Bone marrow (tissue), 2 donors: ENCODE measurements at regions not wholly inside any gene's neighbourhood (a gene's known extent, or its start where the extent isn't known, plus 50 kb on each side); places are given as distances from the start of the nearest gene placed in this dataset.
"Not testable (repeated sequence)": the region's sequence is repeated elsewhere in the genome, so short reads cannot be mapped to it uniquely, and the experiment has no call there.

Experiments
- DNase-seq, 2 donors: peaks; one replicate each; lab custom pipeline; 2025; lab: John Stamatoyannopoulos, UW

DNA sequence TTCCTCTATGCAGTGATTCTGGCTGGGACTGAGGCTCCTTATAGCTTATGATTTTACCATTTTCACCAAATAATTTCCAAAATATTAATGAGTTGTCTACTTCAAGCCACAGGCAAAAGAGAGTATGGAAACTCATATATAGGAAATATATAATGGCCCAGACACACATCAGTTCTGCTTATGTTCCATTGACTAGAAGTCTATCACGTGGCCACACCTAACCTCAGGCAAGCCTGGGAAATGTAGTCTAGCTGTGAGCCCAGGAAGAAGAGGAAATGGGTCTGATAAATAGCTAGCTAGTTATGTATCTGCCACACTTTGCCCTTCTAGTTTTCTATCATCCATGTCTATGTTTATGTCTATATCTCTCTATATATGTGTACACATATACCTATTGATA, 195.1 kb downstream of the OTOL1 start:
- DNase-seq = no peak

DNA sequence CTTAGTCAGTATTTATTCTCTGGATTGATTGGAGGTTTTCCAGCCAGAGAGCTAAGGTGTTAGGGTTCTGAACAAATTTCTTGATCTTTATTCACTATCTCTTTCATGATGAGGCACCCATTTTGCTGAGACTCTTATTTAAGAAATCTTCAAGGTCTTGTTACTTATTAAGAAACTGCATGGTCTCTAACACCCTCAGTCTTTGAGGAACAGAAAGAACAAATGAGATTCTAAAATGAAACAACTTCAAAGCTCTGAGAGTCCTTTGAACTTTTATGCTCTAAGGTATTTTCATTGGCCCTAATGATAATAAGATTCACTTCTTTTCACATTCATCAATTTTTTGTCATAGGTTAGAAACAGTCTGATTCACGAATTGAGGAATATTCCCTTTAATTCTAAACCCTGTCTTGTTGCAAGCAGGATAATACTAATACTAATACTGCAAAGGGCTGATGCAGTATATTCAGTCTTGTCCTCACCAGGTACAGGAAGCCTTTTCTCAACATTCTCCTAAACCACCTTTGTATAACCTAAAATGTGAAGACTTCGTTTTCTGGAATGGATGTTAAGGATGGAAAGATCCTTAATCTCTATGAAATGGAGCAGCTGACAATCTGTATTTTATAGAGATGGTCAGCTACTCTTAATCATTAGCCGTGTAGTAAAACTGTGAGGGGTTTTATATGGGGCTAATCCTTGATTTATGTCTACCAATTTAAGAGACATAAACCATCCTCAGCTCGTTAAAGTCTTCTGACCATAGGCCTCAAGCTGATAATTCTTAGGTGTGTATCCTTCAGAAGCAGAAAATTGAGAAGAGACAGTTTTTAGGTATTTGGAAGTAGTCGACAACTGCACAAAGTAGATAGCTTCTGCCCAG, 198.3 kb downstream of the OTOL1 start:
- no peak for DNase-seq

DNA sequence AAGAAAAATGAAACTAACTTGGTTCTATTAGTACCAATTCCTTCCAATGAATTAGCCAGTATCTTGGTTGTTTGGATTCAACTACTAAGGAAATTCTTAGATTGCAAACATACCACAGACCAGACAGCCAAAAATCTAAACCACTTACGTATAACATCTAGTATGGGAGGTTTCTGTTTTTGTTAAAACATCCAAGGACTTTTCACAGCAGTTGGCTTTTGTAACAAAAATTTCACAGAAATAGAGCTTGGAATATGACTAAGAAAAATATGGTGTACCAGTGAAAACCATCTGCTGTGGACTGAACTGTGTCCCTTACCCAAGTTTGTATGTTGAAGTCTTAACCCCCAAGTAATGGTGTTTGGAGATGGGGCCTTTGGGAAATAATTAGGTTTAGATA, 199.2 kb downstream of the OTOL1 start:
- DNase-seq = no peak

DNA sequence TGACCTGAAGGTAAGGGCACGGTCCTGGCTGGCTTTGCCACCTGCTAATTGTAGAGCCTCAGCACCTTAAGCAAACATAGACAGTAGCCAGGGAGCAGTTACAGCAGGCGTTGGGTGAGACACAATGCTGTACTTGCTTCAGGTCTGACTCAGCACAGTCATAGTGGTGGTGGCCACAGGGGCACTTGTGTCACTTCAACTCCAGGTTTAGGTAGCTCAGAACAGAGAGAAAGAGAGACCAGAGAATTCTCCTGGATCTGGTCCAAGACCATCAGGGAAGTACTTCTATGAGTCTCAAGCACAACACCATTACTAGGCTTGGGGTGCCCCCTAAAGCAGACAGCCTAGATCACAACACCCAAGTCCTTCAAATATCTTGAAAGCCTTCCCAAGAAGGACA, 204.4 kb downstream of the OTOL1 start:
- DNase-seq = peak in 1 of 2 donors; percentile 58

DNA sequence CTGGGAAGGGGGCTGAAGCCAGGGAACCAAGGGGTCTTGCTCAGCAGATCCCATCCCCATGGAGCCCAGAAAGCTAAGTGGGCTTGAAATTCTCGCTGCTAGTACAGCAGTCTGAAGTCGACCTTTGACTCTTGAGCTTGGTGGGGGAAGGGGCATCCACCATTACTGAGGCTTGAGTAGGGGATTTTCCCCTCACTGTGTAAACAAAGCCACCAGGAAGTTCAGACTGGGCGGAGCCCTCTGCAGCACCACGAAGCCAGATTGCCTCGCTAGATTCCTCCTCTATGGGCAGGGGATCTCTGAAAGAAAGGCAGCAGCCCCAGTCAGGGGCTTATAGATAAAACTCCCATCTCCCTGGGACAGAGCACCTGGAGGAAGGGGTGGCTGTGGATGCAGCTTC, 210.6 kb downstream of the OTOL1 start:
- DNase-seq = not testable (repeated sequence)

DNA sequence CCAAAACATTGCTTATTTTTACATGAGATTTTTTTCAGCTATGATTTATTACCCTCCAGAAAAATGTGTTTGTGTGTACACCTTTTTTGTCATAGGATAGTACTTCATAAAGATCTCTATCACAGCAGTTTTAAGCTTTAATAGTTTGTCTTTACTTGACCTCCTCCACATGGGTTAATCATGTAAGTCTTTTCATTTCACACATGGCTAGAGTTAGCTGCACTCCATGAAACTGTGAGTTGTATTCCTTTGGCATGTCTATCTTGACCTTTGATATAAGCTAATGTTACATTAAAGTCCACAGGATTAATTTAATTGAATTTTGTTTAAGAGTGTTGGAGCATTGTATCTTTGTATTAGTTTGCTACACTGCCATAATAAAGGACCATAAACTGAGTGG, 217.1 kb downstream of the OTOL1 start:
- no peak for DNase-seq

DNA sequence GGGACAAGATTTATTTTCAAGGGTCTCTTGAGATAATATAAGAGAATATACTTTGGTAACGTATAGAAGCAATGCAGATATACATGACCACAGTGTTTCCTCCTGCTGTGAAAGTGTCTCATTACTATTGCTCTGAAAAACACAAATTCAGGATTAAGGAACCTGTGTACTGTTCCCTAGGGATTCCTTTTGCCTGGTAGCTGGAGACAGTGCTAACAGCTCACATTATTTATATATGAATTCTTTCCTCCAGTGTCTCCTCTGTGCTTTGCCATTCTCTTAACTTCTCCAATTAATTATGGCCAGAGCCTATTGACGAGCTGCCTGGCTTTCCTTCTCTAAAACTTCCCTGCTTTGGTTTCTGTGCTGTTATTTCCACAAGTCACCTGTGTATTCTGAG, 235.4 kb downstream of the OTOL1 start:
- no peak for DNase-seq

DNA sequence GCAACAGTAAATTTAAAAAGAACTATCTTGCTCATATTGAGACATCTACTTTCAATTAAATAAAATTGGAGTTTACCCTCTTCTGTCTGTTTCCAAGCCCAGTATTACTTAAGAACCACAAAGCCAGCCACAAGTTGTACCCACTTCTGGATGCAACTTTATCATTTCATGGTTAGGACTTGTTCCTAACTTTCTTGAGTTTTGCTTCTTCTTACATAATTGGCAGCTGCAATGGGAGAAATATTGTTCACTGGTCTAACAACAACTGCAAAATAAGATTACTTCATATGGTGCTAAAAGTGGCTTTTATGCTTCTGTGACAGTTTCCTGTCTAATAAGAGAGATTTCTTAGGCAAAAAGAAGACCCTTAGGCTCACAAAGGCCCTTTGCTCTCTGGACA, 240.6 kb downstream of the OTOL1 start:
- DNase-seq = no peak

DNA sequence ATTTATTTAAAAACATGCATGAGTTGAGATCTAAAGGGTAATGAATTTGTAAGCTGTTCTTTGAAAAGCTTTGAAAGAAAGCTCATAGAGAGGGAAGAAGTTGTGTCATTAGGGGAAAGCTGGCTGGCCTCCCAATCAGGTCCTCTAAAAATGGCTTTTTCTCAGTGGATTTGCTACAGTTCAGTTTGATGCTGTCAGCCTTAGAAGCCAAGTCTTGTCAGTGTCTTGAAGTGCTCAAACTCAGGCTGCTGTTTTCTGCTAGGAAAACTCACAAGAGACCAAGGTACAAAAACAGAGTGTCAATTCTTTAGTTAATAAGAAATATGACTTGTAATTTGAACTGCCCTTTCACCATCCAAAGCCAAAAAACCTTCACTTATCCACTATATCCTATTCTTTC, 243.8 kb downstream of the OTOL1 start:
- DNase-seq = no peak

DNA sequence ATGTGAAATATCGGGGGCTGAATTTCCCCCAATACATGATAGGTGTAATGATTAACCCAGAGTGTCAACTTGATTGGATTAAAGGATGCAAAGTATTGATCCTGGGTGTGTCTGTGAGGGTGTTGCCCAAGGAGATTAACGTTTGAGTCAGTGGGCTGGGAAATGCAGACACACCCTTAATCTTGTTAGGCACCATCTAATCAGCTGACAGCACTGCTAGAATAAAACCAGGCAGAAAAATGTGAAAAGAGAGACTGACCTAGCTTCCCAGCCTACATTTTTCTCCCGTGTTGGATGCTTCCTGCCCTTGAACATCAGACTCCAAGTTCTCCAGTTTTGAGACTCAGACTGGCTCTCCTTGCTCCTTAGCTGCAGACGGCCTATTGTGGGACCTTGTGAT, 247.8 kb downstream of the OTOL1 start:
- no peak for DNase-seq

DNA sequence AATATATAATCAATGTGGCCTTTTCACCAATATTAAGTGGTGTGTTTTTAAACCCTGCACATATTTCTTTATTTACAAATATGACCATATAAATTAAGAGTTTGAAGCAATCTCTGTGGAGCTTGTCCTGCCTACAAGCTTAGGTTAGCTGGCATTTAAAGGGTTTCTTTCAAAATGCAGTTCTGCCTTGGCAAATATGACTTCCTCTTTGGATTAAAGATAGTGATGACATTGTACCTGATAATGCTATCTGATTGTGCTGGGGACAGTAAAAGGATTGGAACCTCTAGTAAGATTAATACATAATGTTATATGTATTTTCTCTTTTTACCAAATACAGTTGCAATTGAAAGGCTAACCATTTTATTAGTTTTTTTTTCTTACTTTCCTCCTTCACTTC, 249.1 kb downstream of the OTOL1 start:
- no peak for DNase-seq

DNA sequence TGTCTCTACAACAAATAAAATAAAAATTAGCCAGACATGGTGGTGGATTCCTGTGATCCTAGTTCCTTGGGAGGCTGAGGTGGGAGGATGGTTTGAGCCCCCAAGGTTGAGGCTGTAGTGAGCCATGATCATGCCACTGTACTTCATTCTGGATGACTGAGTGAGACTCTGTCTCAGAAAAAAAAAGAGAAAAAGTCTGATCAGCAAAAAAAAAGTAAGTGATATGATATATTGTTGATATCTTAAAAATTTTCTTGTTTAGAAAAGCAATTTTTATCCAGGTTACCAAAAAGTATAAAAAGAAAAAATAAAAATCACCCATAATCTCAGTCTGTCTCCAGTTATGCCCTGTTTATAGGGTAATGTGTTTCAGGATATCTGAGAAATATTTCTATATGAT, 251.4 kb downstream of the OTOL1 start:
- DNase-seq = no peak

DNA sequence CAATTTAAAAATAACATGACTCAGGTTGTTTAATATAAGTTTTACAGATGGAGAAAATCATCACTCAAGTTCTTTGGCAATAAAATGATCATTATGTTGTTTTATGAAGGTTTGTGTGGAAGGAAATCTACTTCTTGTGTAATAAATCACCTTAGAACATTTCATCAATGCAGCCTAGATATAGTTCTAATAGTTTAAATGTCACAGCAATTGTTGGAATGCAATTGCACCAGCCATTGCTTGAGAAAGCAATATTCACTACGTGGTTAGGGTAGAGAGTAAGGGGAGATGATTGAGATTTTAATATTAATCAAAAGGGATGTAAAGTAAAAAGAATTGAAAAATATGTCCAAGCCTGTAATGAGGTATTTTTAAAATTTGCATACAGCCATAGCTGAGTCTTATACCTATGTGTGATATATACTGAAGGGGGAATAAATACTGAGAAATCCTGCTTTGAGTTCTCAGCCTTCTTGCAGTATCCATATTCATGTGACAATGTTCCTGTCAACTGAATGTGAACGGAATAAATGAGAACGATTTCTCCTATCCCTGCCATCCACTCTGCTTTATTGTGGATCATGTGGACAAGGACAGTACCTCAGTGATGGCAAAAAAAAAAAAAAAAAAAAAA, 257.9 kb downstream of the OTOL1 start:
- no peak for DNase-seq

DNA sequence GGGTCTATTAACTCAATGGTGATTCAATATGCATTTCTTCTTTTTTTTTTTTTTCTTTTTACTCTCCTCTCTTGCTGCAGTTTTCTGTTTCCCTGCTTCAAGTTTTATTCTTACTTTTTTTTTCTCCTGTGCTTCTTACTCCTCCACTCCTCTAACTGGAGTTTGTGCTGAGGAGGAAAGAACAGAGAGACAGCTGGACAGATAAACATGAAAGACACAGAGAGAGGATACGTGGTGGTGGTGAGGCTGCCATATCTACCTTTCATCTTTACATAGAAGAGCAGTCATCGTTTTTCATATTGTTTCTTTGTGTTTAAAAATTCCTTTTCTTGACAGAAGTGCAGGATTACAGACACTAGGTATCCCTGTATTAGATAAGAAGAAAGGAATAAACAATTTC, 262.8 kb downstream of the OTOL1 start:
- DNase-seq = no peak

DNA sequence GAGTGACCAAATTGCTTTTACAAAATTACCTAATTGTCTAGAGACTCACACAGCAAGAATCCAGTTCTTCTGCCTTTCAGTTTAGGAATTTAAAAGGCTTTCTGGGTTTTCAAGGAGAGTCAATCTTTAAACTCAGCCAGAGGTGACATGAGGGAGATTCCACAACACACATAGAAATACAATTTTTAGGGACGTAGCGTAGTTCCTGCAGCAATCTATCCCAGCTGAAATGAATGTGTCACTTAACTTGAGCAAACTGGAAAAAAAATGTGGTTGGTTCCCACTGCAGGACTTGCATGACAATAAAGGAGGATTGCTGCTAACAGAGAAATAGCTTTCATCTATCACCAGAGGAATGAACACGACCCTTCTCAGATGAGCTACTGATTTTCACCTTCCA, 269.7 kb downstream of the OTOL1 start:
- no peak for DNase-seq

DNA sequence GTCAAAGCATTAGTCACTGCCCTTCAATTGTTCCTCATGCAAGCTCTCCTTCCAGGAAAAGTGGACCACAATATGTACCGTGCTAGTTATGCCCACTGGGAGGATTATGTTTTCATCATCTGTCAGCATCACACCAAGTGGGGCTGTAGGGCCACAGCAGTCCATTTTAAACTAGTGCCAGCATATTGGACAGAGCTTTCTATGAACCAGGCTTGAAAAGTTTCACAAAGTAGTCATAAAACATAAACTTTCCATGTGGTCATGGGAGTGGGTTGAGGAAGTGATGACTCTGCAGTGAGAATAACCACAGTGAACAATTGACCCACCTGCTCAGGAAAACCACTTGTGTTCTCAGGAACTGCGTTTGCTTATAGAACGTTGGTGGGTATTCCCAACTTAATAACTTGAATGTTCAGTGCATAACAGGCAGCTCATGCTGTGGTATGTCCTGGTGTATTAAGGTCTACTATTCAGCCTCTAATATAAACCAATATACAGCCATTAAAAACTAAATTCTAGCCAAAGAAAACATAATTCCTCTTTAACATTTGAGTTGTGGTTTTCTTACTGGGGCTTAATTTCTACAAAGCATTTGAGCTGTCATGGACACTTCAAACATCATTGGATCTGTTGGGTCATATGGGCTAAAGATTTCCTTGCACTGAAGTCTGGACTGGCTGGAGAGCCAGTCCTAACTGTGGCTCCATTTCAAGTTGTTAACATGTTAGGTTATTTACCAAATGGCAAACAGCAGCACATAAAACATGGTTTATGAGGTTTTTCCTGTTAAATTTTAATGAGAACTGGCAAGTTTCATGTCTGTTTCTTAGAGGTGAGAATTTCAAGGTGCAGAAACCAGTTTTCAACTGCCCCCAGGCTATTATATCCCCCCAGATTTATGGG, 274.1 kb downstream of the OTOL1 start:
- DNase-seq = peak in 1 of 2 donors; percentile 24

DNA sequence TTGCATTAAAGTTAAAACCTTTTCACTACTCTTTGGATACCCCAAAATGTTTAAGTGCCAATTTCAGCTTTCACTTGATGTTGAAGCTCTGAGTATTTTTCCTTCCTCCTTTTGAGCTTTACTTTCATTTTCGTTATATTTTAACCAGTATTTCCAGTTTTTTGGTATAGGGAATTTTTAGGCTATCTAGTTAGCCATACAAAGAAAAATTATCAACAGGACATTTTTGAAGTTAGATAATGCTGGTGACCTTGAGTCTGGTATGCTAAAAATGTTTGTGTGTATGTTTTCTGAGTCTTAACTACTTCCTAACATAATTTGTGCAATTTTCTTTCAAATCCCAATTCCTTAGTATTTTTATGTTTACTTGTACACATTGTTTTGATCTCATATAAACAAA, 284.8 kb downstream of the OTOL1 start:
- DNase-seq = peak in 1 of 2 donors; percentile 44

DNA sequence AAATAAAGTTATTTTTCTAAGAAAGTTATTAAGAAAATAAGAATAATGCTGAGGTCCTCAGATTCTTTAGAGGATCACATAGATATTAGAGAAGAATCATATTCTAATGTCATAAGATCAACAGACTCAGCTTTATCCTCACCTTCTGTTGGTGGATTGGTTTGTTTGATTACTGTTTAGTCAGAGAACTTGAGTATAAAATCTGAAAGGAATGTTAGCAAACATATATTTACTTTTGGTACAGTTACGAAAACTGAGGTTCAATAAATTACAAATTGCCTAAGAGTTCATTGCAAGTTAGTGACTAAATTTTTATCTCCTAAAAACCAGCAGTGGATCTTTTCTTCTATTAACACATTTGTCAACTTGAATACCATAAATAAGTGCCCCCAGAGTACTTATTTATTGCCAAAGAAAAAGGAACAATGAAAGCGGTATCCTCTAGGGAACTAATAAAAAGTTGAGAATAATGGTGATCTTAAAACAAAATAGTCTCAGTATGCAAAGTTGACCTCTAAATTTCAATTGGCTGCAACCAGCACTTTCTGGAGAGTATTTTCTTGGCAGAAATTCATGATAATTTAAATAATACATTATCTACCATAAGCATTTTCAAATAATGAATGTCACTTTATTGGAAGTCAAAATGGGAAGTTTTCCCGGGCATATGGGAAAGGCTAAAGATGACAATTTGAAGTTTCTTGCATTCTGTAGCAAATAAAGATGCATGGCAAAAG, 296.8 kb downstream of the OTOL1 start:
- no peak for DNase-seq

DNA sequence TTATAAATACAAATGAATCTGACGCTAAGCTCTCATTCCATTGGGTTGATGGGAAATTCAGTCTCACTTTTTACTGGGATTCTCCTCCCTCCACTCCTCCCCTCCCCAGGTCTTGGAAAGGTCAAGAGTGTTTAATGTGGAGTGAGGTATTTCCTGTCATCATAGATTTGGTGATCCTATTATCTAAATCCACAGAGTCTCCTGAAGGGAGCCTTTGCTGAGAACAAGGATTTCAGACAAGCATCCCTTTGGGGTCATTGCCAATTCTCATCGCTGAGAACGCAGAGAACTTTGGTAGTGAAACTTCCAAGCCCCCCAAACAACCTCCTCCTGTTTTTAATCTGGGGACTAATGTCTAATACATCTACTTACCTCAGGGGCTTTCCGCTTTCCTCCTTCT, 297.9 kb downstream of the OTOL1 start:
- DNase-seq = no peak

DNA sequence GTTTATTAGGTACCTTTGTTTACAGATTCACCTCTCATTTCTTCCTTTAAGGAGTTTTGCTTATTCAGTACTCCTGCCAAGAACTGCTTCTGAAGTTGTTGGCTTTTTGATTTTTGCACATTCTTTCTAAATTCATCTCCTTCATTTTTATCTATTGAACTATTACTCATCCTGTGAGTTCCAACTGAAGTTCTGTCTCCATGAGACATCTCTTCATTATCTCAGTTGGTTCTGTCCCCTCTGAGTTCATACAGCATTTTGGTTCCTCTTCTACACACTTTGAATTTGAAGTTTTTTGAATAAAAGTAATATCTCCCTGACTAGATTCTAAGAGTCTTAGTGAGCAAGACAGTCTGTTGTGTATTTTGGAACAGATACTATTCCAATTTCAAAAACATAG, 299.7 kb downstream of the OTOL1 start:
- no peak for DNase-seq

DNA sequence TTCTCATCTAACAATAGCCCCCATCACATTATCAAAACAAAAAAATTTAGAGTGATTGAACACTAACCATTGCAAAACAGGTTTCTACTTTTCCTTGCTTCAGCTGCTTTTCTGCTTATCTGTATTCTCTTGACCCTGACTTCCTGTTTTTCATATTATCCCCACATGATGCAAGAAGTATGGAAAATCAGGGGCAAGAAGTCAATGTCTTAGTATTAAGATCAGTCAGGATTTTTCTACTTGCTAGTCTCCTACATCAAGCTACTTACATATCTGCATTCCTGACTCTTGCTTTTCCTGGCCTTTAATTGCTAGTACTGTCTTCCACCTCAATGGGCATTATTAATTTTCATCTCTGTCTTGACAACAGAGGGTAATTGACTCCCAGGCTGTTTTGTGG, 300.2 kb downstream of the OTOL1 start:
- DNase-seq = no peak

DNA sequence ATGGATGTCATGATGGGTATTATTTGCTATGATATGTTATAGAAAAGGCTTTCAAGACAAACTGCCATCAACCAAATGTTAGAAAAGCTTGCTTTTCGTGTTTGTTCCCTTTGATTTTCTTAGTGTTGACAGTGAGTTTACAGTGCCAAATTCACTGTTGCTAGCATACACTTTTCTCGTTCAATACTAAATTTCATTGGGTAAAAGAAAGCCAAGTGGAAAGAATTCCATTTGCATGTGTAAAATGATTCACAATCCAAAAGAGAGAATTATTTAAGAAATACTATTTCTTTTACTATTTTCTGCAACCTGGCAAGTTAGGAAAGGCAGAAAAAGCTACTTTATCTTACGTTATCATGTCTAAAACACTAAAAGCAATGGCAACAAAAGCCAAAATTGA, 301.4 kb downstream of the OTOL1 start:
- DNase-seq = no peak
